ENCODE measurements at regions not wholly inside any gene's neighbourhood (a gene's known extent, or its start where the extent isn't known, plus 50 kb on each side); places are given as distances from the start of the nearest gene placed in this dataset.

GRCh38 chr17:11140043-11140442 is 101.0 kb upstream of the SHISA6 start:
- Histone ChIP-seq H3K27me3 (ENCODE audit: control insufficient read depth, insufficient read depth, low read length) (no peaks in the 10 kb centered on the region), H3K4me3 (ENCODE audit: low read length) (no peak overlapping the region), H3K36me3 (ENCODE audit: control insufficient read depth, insufficient read depth, low read length) (no peaks in the 10 kb centered on the region), H3K27ac (ENCODE audit: low read length) (no peak overlapping the region), H3K4me1 (ENCODE audit: control insufficient read depth, insufficient read depth, low read length) (no peaks in the 10 kb centered on the region), H3K9me3 (ENCODE audit: control insufficient read depth, insufficient read depth, low read length) (no peaks in the 10 kb centered on the region)
- no peak for DNase-seq (ENCODE audit: low read depth, low spot score)
- no CpG with 5 or more reads among the region's 1 CpG for WGBS (ENCODE audit: insufficient coverage, insufficient read length)

GRCh38 chr17:11138023-11138422 is 103.0 kb upstream of the SHISA6 start:
- H3K27ac ChIP-seq (ENCODE audit: low read length): no peak overlapping the region
- WGBS (ENCODE audit: insufficient coverage, insufficient read length): no CpG with 5 or more reads among the region's 5 CpGs
- no peaks in the 10 kb centered on the region for H3K36me3 ChIP-seq (ENCODE audit: control insufficient read depth, insufficient read depth, low read length)
- H3K9me3 ChIP-seq (ENCODE audit: control insufficient read depth, insufficient read depth, low read length): no peaks in the 10 kb centered on the region
- H3K4me1 ChIP-seq (ENCODE audit: control insufficient read depth, insufficient read depth, low read length): no peaks in the 10 kb centered on the region
- no peaks in the 10 kb centered on the region for H3K27me3 ChIP-seq (ENCODE audit: control insufficient read depth, insufficient read depth, low read length)
- no peak overlapping the region for H3K4me3 ChIP-seq (ENCODE audit: low read length)
- DNase-seq (ENCODE audit: low read depth, low spot score): no peak

- Histone ChIP-seq H3K27ac (ENCODE audit: low read length) (no peak overlapping the region), H3K36me3 (ENCODE audit: control insufficient read depth, insufficient read depth, low read length) (no peaks in the 10 kb centered on the region), H3K4me3 (ENCODE audit: low read length) (no peak overlapping the region), H3K9me3 (ENCODE audit: control insufficient read depth, insufficient read depth, low read length) (no peaks in the 10 kb centered on the region), H3K4me1 (ENCODE audit: control insufficient read depth, insufficient read depth, low read length) (no peaks in the 10 kb centered on the region), H3K27me3 (ENCODE audit: control insufficient read depth, insufficient read depth, low read length) (no peaks in the 10 kb centered on the region)
- WGBS (ENCODE audit: insufficient coverage, insufficient read length): no CpG with 5 or more reads among the region's 1 CpG
- DNase-seq (ENCODE audit: low read depth, low spot score): no peak
These were observed 105.2 kb upstream of the SHISA6 start for GRCh38 chr17:11135819-11136218.

GRCh38 chr17:11130367-11130766 is 110.6 kb upstream of the SHISA6 start:
- H3K4me3 ChIP-seq (ENCODE audit: low read length): no peak overlapping the region

GRCh38 chr17:11122908-11123307 is 118.1 kb upstream of the SHISA6 start:
- H3K9me3 ChIP-seq (ENCODE audit: control insufficient read depth, insufficient read depth, low read length): no peaks in the 10 kb centered on the region
- H3K4me3 ChIP-seq (ENCODE audit: low read length): no peak overlapping the region
- no peak for DNase-seq (ENCODE audit: low read depth, low spot score)
- H3K27ac ChIP-seq (ENCODE audit: low read length): no peak overlapping the region
- no peaks in the 10 kb centered on the region for H3K36me3 ChIP-seq (ENCODE audit: control insufficient read depth, insufficient read depth, low read length)
- no peaks in the 10 kb centered on the region for H3K27me3 ChIP-seq (ENCODE audit: control insufficient read depth, insufficient read depth, low read length)
- WGBS (ENCODE audit: insufficient coverage, insufficient read length): no CpG with 5 or more reads among the region's 5 CpGs
- no peaks in the 10 kb centered on the region for H3K4me1 ChIP-seq (ENCODE audit: control insufficient read depth, insufficient read depth, low read length)

More at GRCh38 chr17:11130367-11130766, 110.6 kb upstream of the SHISA6 start:
- H3K36me3 ChIP-seq (ENCODE audit: control insufficient read depth, insufficient read depth, low read length): no peaks in the 10 kb centered on the region
- no peak overlapping the region for H3K27ac ChIP-seq (ENCODE audit: low read length)
- WGBS (ENCODE audit: insufficient coverage, insufficient read length): no CpG with 5 or more reads among the region's 4 CpGs
- H3K4me1 ChIP-seq (ENCODE audit: control insufficient read depth, insufficient read depth, low read length): no peaks in the 10 kb centered on the region
- H3K9me3 ChIP-seq (ENCODE audit: control insufficient read depth, insufficient read depth, low read length): no peaks in the 10 kb centered on the region
- no peak for DNase-seq (ENCODE audit: low read depth, low spot score)
- H3K27me3 ChIP-seq (ENCODE audit: control insufficient read depth, insufficient read depth, low read length): no peaks in the 10 kb centered on the region

- Histone ChIP-seq H3K27me3 (ENCODE audit: control insufficient read depth, insufficient read depth, low read length) (no peaks in the 10 kb centered on the region), H3K4me1 (ENCODE audit: control insufficient read depth, insufficient read depth, low read length) (no peaks in the 10 kb centered on the region), H3K36me3 (ENCODE audit: control insufficient read depth, insufficient read depth, low read length) (no peaks in the 10 kb centered on the region), H3K27ac (ENCODE audit: low read length) (no peak overlapping the region), H3K4me3 (ENCODE audit: low read length) (no peak overlapping the region), H3K9me3 (ENCODE audit: control insufficient read depth, insufficient read depth, low read length) (no peaks in the 10 kb centered on the region)
- WGBS (ENCODE audit: insufficient coverage, insufficient read length): no CpG with 5 or more reads among the region's 10 CpGs
- DNase-seq (ENCODE audit: low read depth, low spot score): no peak
These were observed 119.5 kb upstream of the SHISA6 start for GRCh38 chr17:11121341-11121985.

- Histone ChIP-seq H3K36me3 (ENCODE audit: control insufficient read depth, insufficient read depth, low read length) (no peaks in the 10 kb centered on the region), H3K4me1 (ENCODE audit: control insufficient read depth, insufficient read depth, low read length) (no peaks in the 10 kb centered on the region), H3K9me3 (ENCODE audit: control insufficient read depth, insufficient read depth, low read length) (no peaks in the 10 kb centered on the region), H3K27ac (ENCODE audit: low read length) (no peak overlapping the region), H3K27me3 (ENCODE audit: control insufficient read depth, insufficient read depth, low read length) (no peaks in the 10 kb centered on the region), H3K4me3 (ENCODE audit: low read length) (no peak overlapping the region)
- WGBS (ENCODE audit: insufficient coverage, insufficient read length): no CpG with 5 or more reads among the region's 4 CpGs
- no peak for DNase-seq (ENCODE audit: low read depth, low spot score)
These were observed 131.9 kb upstream of the SHISA6 start for GRCh38 chr17:11109106-11109505.

- H3K9me3 ChIP-seq (ENCODE audit: control insufficient read depth, insufficient read depth, low read length): no peaks in the 10 kb centered on the region
- H3K4me1 ChIP-seq (ENCODE audit: control insufficient read depth, insufficient read depth, low read length): no peaks in the 10 kb centered on the region
- H3K27me3 ChIP-seq (ENCODE audit: control insufficient read depth, insufficient read depth, low read length): no peaks in the 10 kb centered on the region
- H3K36me3 ChIP-seq (ENCODE audit: control insufficient read depth, insufficient read depth, low read length): no peaks in the 10 kb centered on the region
- no peak overlapping the region for H3K4me3 ChIP-seq (ENCODE audit: low read length)
- H3K27ac ChIP-seq (ENCODE audit: low read length): no peak overlapping the region
- no peak for DNase-seq (ENCODE audit: low read depth, low spot score)
These were observed 135.9 kb upstream of the SHISA6 start for GRCh38 chr17:11105141-11105540.

GRCh38 chr17:11097121-11097520 is 143.9 kb upstream of the SHISA6 start:
- no CpG with 5 or more reads among the region's 3 CpGs for WGBS (ENCODE audit: insufficient coverage, insufficient read length)
- no peak for DNase-seq (ENCODE audit: low read depth, low spot score)
- no peaks in the 10 kb centered on the region for H3K9me3 ChIP-seq (ENCODE audit: control insufficient read depth, insufficient read depth, low read length)
- H3K4me3 ChIP-seq (ENCODE audit: low read length): no peak overlapping the region
- H3K27ac ChIP-seq (ENCODE audit: low read length): no peak overlapping the region
- H3K27me3 ChIP-seq (ENCODE audit: control insufficient read depth, insufficient read depth, low read length): no peaks in the 10 kb centered on the region
- H3K4me1 ChIP-seq (ENCODE audit: control insufficient read depth, insufficient read depth, low read length): no peaks in the 10 kb centered on the region
- H3K36me3 ChIP-seq (ENCODE audit: control insufficient read depth, insufficient read depth, low read length): no peaks in the 10 kb centered on the region

GRCh38 chr17:11094331-11094730 is 146.7 kb upstream of the SHISA6 start:
- no peaks in the 10 kb centered on the region for H3K4me1 ChIP-seq (ENCODE audit: control insufficient read depth, insufficient read depth, low read length)
- H3K9me3 ChIP-seq (ENCODE audit: control insufficient read depth, insufficient read depth, low read length): no peaks in the 10 kb centered on the region
- no peak overlapping the region for H3K4me3 ChIP-seq (ENCODE audit: low read length)
- no peaks in the 10 kb centered on the region for H3K27me3 ChIP-seq (ENCODE audit: control insufficient read depth, insufficient read depth, low read length)
- WGBS (ENCODE audit: insufficient coverage, insufficient read length): no CpG with 5 or more reads among the region's 14 CpGs
- no peak for DNase-seq (ENCODE audit: low read depth, low spot score)
- no peak overlapping the region for H3K27ac ChIP-seq (ENCODE audit: low read length)
- H3K36me3 ChIP-seq (ENCODE audit: control insufficient read depth, insufficient read depth, low read length): no peaks in the 10 kb centered on the region

- no peak for DNase-seq (ENCODE audit: low read depth, low spot score)
- H3K27me3 ChIP-seq (ENCODE audit: control insufficient read depth, insufficient read depth, low read length): no peaks in the 10 kb centered on the region
- WGBS (ENCODE audit: insufficient coverage, insufficient read length): no CpG with 5 or more reads among the region's 8 CpGs
- H3K4me3 ChIP-seq (ENCODE audit: low read length): no peak overlapping the region
- H3K36me3 ChIP-seq (ENCODE audit: control insufficient read depth, insufficient read depth, low read length): no peaks in the 10 kb centered on the region
- no peaks in the 10 kb centered on the region for H3K9me3 ChIP-seq (ENCODE audit: control insufficient read depth, insufficient read depth, low read length)
- no peak overlapping the region for H3K27ac ChIP-seq (ENCODE audit: low read length)
- H3K4me1 ChIP-seq (ENCODE audit: control insufficient read depth, insufficient read depth, low read length): no peaks in the 10 kb centered on the region
These were observed 154.2 kb upstream of the SHISA6 start for GRCh38 chr17:11086646-11087340.

All from iPS DF 6.9 (cell line).